Right atrium auricular region (tissue), 2 donors: ENCODE measurements at regions not wholly inside any gene's neighbourhood (a gene's known extent, or its start where the extent isn't known, plus 50 kb on each side); places are given as distances from the start of the nearest gene placed in this dataset.

Source experiments
- DNase-seq: peaks from one replicate; pipeline ENCODE4 v3.0.0-alpha.2; 2019; ENCODE audit warnings: low spot score
- H3K27ac ChIP-seq, 2 donors: fragments of 200-600 bp; sonication (generic); 1 replicate in 1 of 2; 2 replicates in 1 of 2; pipeline ENCODE4 v1.5.1; 2016 to 2019
- H3K27me3 ChIP-seq, 2 donors: fragments of 200-600 bp; sonication (generic); one replicate each; pipeline versions ENCODE4 v1.5.1 to v1.6.0; 2017 to 2019
- H3K36me3 ChIP-seq: fragments of 200-600 bp; sonication (generic); one replicate; pipeline ENCODE4 v1.5.1; 2016
- H3K4me1 ChIP-seq, 2 donors: fragments of 200-600 bp; sonication (generic); one replicate each; pipeline versions ENCODE4 v1.5.1 to v1.6.0; 2017 to 2019
- H3K4me3 ChIP-seq, 2 donors: fragments of 200-600 bp; sonication (generic); 1 replicate in 1 of 2; 2 replicates in 1 of 2; pipeline ENCODE4 v1.5.1; 2017 to 2019; ENCODE audit warnings: mild to moderate bottlenecking in 1 of 2, moderate library complexity in 1 of 2
- H3K9me3 ChIP-seq, 2 donors: fragments of 200-600 bp; sonication (generic); one replicate each; pipeline ENCODE4 v1.5.1; 2019
- CTCF ChIP-seq, 2 donors: fragments of 200-600 bp; sonication (generic); IDR thresholded peaks; one replicate each; pipeline ENCODE4 v1.5.1; 2019; ENCODE audit warnings: antibody characterized with exemption in 2 of 2

GRCh38 chr4:124590480-124590879 is 122.1 kb downstream of the ANKRD50 start:
- no peak for DNase-seq
- Histone ChIP-seq H3K4me1 (no peaks in the 10 kb centered on the region), H3K27me3 (no peaks in the 10 kb centered on the region), H3K36me3 (no peaks in the 10 kb centered on the region), H3K4me3 (no peak overlapping the region), H3K27ac (no peak overlapping the region), H3K9me3 (peaks cover 0 to 5% of the 10 kb centered on the region in 2 donors)
- TF ChIP-seq CTCF (IDR thresholded peaks at IDR 0.05) = no peak

- Histone ChIP-seq H3K27ac (no peak overlapping the region), H3K4me1 (no peaks in the 10 kb centered on the region), H3K36me3 (no peaks in the 10 kb centered on the region), H3K4me3 (no peak overlapping the region), H3K27me3 (no peaks in the 10 kb centered on the region), H3K9me3 (peaks cover 0 to 5% of the 10 kb centered on the region in 2 donors)
- no peak for DNase-seq
- no peak for TF ChIP-seq CTCF (IDR thresholded peaks at IDR 0.05)
Measured at GRCh38 chr4:124591637-124592036, 120.9 kb downstream of the ANKRD50 start.

- no peak overlapping the region for H3K4me3 ChIP-seq
- H3K9me3 ChIP-seq = no peaks in the 10 kb centered on the region
- no peaks in the 10 kb centered on the region for H3K27me3 ChIP-seq
- no peak overlapping the region for H3K27ac ChIP-seq
- no peaks in the 10 kb centered on the region for H3K4me1 ChIP-seq
- no peak for DNase-seq
- no peak for TF ChIP-seq CTCF (IDR thresholded peaks at IDR 0.05)
- no peaks in the 10 kb centered on the region for H3K36me3 ChIP-seq
Measured at GRCh38 chr4:124593494-124593893, 119.0 kb downstream of the ANKRD50 start.

GRCh38 chr4:124594945-124595344 is 117.6 kb downstream of the ANKRD50 start:
- no peak for TF ChIP-seq CTCF (IDR thresholded peaks at IDR 0.05)
- DNase-seq = no peak
- H3K27ac ChIP-seq = no peak overlapping the region
- H3K27me3 ChIP-seq = no peaks in the 10 kb centered on the region
- no peak overlapping the region for H3K4me3 ChIP-seq
- H3K36me3 ChIP-seq = no peaks in the 10 kb centered on the region
- H3K9me3 ChIP-seq = no peaks in the 10 kb centered on the region
- H3K4me1 ChIP-seq = no peaks in the 10 kb centered on the region

- Histone ChIP-seq H3K36me3 (no peaks in the 10 kb centered on the region), H3K27me3 (no peaks in the 10 kb centered on the region)
Measured at GRCh38 chr4:124596816-124597215, 115.7 kb downstream of the ANKRD50 start.

More at GRCh38 chr4:124596816-124597215, 115.7 kb downstream of the ANKRD50 start:
- no peaks in the 10 kb centered on the region for H3K4me1 ChIP-seq
- H3K27ac ChIP-seq = no peak overlapping the region
- no peak overlapping the region for H3K4me3 ChIP-seq
- DNase-seq = no peak
- TF ChIP-seq CTCF (IDR thresholded peaks at IDR 0.05) = no peak
- no peaks in the 10 kb centered on the region for H3K9me3 ChIP-seq
